HG03439 (cell line): ENCODE measurements at regions not wholly inside any gene's neighbourhood (a gene's known extent, or its start where the extent isn't known, plus 50 kb on each side); places are given as distances from the start of the nearest gene placed in this dataset.

Source experiments
- ATAC-seq: cut with Tn5 transposase; IDR thresholded peaks from one replicate; pipeline ENCODE4 v1.9.1; 2021; ENCODE audit warnings: mild to moderate bottlenecking, moderate library complexity; ENCODE audit not compliant: unreplicated experiment

DNA sequence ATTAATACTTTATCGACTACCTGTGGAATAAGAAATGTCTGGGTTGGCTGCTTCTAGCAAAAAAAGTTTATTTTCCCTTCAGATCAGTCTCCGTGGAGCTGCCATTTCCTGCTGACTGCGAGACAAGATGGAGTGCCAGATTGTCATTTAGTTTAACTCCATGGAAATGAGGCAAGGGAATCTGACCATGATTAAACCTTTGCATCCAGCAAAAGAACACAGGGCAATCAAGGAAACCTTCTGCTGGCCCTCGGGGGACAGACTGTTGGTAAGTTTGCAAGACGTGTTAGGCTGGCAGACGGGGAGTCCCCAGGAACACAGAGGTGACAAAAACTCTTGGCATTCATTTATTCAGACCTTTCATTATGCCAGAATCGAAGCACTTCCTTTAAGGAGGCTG is 52.2 kb upstream of the SPACA1 start:
- ATAC-seq = no peak

DNA sequence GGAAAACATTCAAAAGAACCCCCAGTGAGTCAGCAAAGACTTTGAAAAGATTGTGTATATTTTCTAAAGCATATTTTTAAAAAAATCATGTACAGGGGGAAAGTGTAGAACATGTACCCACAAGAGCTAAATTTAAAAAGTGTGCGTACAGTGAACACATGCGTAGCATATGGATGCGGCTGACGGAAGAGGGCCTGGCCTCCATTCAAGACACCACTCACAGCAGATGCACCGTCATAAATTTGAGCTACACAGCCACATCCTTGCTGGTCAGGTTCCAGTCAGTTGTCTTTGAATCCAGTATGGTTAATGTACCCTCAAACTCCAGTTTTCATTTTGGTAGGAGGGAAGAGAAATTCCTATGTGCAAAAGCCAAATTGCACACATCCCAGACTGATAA is 54.3 kb upstream of the SPACA1 start:
- no peak for ATAC-seq

DNA sequence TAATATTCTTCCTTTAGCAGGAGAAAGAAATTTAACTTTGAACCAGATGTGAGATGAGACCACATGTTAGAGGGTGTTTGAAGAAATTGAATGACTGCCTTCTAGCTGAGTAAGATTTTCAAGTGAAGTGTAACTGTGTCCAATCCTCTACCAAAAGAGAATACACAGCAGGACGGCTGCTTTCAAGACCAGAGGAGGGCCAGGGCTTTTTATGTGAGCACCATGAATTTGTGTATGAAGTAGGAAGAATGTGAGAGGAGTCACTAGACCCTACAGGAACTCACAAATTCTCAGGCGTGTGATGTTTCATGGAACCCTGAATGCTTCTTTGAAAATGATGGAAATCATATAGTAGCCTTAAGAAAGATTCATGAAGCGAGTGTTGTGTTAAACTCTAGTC is 56.8 kb upstream of the SPACA1 start:
- no peak for ATAC-seq

DNA sequence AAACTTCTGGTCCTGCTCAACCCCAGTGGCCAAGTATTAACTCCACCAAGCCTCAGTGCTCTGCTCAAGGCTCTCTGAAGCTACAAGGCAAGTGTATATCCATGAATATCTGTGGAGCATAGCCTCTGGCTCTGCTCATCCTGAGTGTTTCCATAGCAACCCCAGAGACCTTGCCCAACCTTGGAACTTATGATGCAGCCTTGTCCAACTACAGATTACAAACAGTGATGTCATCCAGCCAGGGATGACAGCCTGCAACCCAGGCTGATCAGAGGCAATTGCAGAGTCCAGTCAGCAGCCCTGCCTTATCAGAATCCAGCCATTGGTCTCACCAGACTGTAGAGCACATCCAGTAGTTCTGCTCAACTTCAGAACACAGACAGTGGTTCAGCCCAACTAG is 65.5 kb upstream of the SPACA1 start:
- ATAC-seq = no peak

DNA sequence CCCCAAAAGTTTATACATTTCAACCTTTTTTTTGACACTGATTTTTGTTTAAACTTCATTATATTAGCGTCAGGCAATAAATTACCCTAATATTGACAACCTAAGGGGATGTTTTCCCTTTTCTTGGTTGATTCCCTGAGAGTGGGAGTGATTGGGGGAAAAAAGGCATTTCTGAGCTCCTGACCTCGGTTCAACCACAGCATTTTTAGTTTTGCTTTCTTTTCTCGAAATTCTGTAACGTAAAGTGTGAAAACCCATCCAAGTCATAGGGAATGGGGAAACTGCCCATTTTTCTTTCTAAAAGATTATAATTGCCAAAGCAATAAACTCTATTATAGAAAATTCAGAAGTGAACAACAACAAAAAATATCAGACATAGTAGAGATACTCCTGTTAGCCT is 67.9 kb upstream of the SPACA1 start:
- no peak for ATAC-seq

DNA sequence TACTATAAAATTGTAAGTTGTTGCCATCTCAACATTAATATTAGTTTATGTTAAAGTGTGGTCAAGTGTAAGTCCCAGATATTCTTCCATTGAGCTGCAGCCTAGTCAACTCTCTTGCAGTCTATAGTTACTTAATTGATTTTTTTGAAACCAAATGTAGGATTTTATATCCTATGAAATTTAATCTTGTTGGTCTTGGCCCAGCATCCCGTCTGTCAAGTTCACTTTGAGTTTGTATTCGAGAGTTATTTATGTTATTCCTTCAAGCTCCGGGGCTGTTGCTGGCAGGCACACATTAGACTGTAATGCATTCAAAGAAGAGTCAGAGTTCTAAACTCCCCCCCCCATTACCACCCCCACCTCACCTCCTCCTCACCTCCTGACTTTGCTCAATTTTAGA is 71.0 kb upstream of the SPACA1 start:
- no peak for ATAC-seq

DNA sequence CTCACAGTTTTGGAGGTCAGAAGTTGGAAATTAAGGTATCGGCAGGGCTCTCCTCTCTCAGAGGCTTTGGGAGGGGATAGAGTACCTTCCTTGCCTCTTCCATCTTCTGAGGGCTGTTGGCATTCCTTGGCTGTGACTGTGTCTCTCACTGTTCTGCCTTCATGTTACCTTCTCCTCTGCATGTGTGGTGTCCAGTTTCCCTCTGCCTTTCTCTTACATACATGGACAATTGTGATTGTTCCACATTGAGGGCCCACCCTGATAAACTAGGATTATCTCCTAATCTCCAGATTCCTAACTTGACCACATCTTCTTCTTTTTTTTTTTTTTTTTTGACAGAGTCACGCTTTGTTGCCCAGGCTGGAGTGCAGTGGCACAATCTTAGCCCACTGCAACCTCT is 72.1 kb upstream of the SPACA1 start:
- no peak for ATAC-seq

DNA sequence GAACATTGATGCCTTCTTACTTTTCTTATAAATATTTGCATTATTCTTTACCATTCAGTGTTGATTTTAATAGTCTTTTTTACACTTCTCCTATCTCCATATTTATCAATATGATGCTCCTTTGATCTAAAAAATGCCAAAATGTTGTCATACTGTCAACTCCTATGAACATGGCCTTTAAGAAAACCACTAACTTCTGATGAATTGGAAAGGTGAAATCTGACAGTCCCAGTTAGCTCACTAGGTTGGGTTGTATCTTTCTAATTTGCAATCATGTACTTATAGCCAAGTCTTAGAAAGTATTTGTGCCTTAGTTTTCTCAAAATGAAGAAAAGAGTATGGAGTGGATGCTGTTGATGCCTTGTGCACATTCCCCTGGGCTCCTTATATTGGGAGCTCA is 75.4 kb upstream of the SPACA1 start:
- no peak for ATAC-seq

DNA sequence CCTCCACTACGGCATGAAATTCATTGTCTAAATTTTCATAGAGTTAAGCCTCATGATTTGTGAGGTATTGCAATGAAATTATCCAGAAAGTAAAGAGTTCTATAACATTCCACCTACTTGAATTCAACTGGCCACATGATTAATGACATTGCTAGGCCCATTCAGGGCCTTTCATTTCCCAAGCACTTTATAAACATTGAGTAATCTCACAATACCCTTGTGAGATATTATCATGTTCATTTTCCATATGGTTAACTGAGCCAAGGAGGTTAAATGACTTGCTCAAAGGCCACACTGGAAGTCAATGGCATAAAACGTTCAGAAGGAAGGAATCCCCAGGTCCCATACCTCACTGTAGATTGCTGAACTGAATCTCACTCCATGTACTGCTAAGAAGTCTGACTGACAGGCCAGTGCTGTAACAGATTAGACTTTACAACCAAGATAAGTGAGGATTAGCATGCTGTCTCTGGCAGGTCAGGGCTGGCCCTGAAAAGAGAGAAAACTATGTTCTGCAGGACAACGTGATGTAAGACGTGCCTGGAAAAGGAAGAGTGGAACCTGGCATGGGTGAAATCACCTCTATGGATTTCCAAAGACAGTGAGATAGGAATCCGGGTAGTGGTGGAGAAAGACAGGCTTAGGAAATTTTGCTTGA is 75.9 kb upstream of the SPACA1 start:
- ATAC-seq = no peak

DNA sequence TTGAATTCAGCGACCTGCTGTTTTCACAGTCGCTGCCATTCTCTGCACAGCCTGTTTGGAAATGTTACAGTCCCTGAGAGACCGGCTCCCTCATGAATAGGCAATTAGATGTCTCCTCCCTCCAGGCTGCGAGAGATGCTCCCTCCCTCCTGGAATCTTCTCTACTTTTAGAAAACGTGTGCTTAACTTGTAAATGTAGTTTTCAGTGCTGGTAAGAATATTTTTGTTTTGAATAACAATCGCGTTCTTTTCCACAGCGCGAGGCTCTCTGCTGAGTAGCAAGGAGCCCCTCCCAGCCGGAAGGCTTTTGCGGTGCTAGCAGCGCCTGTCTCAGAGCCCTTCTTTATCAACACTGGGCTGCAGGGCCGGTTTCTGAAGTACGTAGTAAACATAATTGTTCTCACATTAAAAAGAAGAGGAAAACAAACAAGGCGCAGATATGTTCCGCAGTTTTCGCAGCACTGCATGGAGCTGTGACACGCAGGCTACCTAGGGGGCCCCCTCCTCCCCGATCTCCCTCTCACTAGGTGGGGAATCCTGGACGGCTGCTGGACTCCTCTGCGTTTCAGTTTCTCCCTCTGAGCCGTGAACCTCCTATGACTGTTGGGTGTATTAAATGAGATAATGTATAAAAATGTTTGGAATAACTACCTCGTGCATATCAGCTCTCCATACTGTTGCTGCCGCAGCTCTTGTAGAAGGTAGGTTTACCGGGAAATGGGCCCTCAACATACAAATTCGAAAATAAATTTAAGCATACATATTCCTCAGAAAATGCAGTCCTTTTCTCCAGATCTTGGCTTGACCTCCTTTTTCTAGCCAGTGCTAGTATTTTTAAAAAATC is 79.0 kb upstream of the SPACA1 start:
- ATAC-seq = no peak

DNA sequence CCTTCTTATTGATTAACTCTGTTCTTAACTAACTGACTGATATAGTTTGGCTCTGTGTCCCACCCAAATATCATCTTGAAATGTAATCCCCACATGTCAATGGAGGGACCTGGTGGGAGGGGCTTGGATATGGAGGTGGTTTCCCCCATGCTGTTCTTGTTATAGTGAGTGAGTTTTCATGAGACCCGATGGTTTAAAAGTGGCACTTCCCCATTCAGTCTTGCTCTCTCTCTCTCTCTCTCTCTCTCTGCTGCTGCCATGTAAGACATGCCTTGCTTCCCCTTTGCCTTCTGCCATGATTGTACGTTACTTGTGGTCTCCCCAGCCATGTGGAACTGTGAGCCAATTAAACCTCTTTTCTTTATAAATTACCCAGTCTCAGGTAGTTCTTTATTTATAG is 81.8 kb upstream of the SPACA1 start:
- no peak for ATAC-seq

DNA sequence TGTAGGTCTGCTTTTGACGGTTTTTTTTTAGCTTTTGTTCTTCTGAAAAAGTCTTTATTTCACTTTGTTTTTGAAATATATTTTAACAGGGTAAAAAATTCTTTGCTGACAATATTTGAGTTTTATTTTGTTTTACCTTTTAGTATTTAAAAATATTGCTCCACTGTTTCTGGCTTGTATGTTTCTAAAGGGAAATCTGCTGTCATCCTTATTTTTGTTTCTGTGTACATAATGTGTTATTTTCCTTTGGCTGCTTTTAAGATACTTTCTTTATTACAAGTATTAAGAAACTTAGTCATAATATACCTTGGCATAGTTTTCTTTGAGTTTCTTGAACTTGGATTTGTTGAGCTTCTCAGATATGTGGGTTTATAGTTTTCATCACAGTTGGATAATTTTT is 88.6 kb upstream of the SPACA1 start:
- no peak for ATAC-seq

DNA sequence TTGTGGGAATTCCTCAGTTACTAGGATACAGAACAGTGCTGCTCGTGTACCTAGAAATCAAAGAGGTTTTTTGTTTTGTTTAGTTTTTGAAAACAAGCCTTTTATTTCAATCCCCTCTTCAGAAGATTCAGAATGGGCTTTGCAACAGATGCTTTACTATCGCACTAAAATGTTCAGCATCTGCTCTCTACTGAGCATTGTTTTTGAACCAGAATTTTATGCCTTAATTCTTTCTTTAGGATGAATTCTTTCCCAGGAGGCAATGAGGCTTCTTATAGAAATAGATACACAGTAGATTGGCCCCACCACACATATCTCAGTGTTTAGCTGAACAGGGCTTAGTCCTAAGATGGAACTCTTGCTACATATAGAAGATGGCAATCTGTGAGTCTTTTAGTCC is 95.9 kb upstream of the SPACA1 start:
- no peak for ATAC-seq

DNA sequence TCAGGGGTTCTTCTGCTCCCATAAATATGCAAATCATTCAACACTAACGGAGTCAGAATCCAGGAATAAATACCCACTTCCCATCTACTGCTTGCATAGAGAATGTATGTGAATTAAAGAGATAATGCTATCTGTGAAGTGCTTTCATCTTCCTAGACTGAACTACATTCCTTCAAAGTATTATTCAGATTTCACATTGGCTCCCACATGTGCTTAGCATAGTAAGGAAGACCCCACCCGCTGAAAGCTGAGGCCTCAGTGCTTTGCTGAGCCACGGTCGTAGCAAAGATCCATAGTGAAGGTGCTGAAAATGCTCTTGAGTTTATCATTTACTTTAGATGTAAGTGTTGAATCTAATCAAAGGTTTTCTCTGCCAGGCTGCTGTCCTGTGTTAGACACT is 97.0 kb upstream of the SPACA1 start:
- ATAC-seq = no peak

DNA sequence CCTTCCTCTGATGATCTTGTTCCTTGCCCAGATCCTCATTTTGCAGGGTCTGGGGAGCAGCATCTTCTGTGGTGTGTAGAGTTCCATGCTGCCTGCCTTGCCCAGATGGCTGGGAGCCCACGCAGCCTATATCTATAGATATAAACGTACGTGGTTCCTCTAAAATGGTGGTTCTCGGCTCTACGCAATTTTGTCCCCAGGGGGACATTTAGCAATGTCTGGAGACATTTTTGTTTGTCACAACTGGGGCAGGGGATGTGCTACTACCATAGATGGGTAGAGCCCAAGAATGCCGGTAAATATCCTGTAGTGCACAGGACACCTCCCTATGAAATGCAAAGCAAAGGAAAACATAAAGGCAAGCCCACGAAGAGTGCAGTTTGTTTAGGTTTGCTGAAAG is 98.4 kb upstream of the SPACA1 start:
- ATAC-seq = no peak

DNA sequence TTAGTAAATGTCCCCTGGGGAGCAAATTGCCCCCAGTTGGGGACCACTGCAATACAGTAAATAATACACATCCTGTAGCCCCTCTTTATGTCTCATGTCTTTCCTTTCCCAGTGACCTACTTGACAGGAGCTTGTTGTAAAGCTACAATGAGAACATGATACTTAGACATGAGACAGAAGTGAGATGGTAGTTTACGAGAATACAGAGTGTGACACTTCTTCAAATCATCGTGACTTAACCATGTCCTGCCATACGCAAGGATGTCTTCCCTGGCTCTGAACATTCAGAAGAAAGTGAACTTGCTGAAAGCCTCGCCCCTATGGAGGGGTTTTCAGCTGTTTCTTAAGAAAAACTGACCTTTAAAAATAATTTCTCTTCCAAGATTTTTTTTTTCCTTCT is 101.0 kb upstream of the SPACA1 start:
- no peak for ATAC-seq

DNA sequence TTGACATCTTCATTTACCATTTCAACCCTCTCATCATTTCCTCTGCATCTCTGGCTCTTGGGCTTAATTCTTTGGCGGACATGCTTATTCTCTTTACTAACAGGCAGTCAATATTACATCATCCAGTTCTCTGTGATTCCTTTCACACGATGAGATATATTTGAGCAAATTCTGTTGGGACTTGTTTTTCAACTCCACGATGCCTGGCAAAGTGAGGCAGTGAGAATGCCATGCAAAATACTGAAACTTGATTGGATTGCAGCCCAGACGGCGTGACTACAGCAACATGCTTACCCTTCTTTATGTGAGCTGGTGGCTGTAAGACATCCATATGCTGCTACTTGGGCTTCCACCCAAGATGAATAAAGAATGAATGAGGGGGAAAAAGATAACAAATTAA is 101.7 kb upstream of the SPACA1 start:
- no peak for ATAC-seq

DNA sequence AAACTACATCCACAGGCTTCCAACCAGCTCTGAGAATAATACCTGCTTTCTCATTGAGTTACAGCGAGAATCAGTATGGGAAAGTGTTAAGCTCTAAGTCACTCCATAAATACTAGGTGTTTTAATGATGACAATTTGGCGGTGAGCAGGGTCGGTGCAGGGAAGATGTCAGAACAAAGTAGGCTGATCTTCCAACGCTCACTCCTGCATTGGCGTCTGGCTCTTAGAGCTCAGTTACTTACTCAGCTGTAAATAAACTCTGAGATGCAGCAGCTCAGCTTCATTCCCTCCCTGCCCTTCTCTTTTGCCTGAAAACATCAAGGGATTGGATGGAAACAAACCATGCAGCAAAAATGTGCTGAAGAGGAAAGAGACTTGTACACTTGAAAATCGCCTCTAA is 102.5 kb upstream of the SPACA1 start:
- ATAC-seq = no peak

DNA sequence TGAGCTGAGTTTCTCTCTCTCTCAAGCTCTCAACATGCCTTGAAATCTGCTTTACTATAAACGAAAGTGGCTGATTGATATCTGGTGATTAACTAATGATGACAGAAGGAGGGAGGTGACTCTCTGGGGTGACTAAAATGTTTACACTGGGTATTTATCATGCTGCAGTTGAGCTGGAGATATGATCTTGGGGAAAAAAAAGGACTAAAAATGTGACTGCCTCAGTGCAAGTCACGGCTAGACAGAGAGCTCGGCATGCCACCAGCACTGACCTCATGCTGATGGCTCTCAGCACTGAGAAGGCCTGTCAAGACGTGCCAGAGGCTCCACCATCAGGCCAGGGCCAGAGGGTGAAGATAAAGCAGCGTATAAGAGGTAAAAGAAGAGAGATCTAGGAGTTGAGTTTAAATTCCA is 103.1 kb upstream of the SPACA1 start:
- peak; percentile 87 for ATAC-seq

DNA sequence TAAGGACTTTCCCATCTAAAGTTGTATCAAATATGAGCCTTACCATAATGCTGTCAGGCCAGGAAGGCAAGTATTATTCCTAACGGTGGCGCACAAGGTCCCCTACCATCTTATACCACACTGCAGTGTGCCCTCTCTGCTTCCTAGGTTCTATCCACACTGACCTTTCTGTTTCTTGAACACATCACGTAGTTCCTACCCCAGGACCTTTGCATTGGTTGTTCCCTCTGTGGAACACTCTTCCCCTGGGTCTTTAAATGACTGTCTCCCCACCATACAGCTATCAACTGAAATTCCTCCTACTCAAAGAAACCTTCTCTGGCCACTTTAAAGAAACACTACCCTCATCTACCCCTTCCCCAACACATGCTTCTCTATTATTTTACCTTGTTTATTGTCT is 104.5 kb upstream of the SPACA1 start:
- no peak for ATAC-seq

DNA sequence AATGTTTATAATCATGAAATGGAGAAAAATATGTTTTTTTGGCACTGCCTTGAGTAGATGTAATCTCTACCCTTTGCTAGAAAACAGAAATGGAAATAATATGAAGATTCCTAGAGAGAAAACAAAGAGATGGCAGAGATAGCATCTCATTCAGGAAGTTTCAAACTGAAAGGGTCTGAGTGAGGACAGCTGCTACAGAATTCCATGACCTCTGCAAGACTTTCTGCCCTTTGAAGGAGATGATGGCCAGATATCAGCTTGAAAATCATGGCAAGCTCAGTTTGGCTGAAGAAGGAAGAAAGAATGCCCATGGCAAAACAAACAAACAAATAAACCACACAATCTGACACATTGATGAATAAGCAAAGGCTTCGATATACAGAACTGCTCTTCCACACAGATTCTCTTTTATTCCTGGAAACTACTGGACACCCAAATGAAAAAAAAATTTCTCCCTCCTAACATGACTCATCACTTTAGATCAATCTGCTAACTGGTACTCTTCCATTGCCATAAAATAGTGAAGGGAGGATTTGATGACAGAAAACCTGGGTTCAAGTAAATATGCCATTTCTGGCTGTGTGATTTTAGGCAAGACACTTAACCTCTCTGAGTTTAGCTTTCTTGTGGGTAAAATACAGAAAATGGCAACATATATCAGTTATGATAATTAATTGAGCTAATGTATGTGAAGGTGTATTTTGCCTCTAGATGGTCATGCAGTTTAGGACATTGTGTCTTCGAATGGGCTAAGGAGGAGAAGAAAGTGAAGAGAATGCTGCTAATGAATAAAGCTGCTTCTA is 105.9 kb upstream of the SPACA1 start:
- no peak for ATAC-seq

DNA sequence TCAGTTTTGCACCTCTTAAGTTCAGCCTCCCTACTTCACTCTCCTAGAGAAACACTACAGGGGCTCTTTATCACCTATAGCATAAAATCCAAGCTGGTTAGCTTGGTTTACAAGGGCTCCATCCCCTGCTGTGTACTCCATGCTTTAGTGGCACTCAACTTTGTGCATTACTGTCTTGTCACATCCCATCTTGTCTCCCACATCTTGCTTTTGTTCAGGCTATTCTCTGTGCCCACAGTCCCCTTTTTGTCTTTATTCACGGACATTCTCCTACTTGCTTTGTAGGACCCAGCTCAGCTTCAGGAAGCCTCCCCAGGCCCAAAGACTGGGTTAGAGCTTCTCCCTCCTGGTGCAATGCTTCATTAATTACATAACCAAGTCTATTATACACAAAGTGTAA is 107.9 kb upstream of the SPACA1 start:
- ATAC-seq = no peak
